HPDE6-E6E7 (cell line): ENCODE measurements at regions not wholly inside any gene's neighbourhood (a gene's known extent, or its start where the extent isn't known, plus 50 kb on each side); places are given as distances from the start of the nearest gene placed in this dataset.

Experiments used
- DNase-seq: peaks from one replicate; pipeline ENCODE4 v3.0.0; 2011; ENCODE audit warnings: missing footprints; ENCODE audit errors: extremely low spot score

GRCh38 chr4:184310171-184310567 lies 92.5 kb upstream of the ENPP6 start:
- DNase-seq = no peak

GRCh38 chr4:184309241-184310170 lies 91.8 kb upstream of the ENPP6 start:
- no peak for DNase-seq

- DNase-seq = no peak
These were observed 89.3 kb upstream of the ENPP6 start for GRCh38 chr4:184306949-184307348.

- DNase-seq = no peak
These were observed 88.8 kb upstream of the ENPP6 start for GRCh38 chr4:184306470-184306869.

- no peak for DNase-seq
These were observed 83.1 kb upstream of the ENPP6 start for GRCh38 chr4:184300816-184301215.

GRCh38 chr4:184298254-184298653 lies 80.6 kb upstream of the ENPP6 start:
- DNase-seq = no peak

- no peak for DNase-seq
These were observed 77.5 kb upstream of the ENPP6 start for GRCh38 chr4:184295206-184295605.

GRCh38 chr4:184294606-184295133 lies 77.0 kb upstream of the ENPP6 start:
- no peak for DNase-seq

- DNase-seq = no peak
These were observed 75.9 kb upstream of the ENPP6 start for GRCh38 chr4:184293552-184293951.

GRCh38 chr4:184292877-184293276 lies 75.2 kb upstream of the ENPP6 start:
- no peak for DNase-seq

GRCh38 chr4:184292465-184292867 lies 74.8 kb upstream of the ENPP6 start:
- DNase-seq = no peak

- DNase-seq = no peak
These were observed 71.5 kb upstream of the ENPP6 start for GRCh38 chr4:184289179-184289535.

GRCh38 chr4:184288451-184289178 lies 70.9 kb upstream of the ENPP6 start:
- DNase-seq = no peak

GRCh38 chr4:184287697-184288255 lies 70.1 kb upstream of the ENPP6 start:
- DNase-seq = peak; percentile 49

GRCh38 chr4:184286358-184286757 lies 68.7 kb upstream of the ENPP6 start:
- DNase-seq = no peak

GRCh38 chr4:184284742-184285141 lies 67.1 kb upstream of the ENPP6 start:
- DNase-seq = no peak

GRCh38 chr4:184284336-184284690 lies 66.6 kb upstream of the ENPP6 start:
- DNase-seq = no peak

- no peak for DNase-seq
These were observed 66.1 kb upstream of the ENPP6 start for GRCh38 chr4:184283659-184284335.

- no peak for DNase-seq
These were observed 65.4 kb upstream of the ENPP6 start for GRCh38 chr4:184282895-184283654.

GRCh38 chr4:184282251-184282713 lies 64.6 kb upstream of the ENPP6 start:
- peak; percentile 88 for DNase-seq
